GM13977 (cell line): ENCODE measurements at regions not wholly inside any gene's neighbourhood (a gene's known extent, or its start where the extent isn't known, plus 50 kb on each side); places are given as distances from the start of the nearest gene placed in this dataset.

Experiments used
- DNase-seq: peaks from one replicate; pipeline ENCODE4 v3.0.0; 2012; ENCODE audit warnings: low spot score
- in situ Hi-C: fragments of 300-500 bp; cut with MboI; formaldehyde crosslinking; loops from one replicate; pipeline ENCODE4 v1.12.0; 2022; ENCODE audit warnings: low sequenced_read_pairs, low pct_unique_long_range_greater_than_20kb, mixed read lengths, inconsistent platforms; ENCODE audit not compliant: unreplicated experiment
- TF ChIP-seq, protein P1 (sequence below): IDR thresholded peaks from 2 replicates; pipeline ENCODE4 v1.5.1; 2012; ENCODE audit warnings: mild to moderate bottlenecking, control low read depth; ENCODE audit not compliant: insufficient read depth; ENCODE audit errors: extremely low read depth, missing control alignments

GRCh38 chr22:49565516-49565855, 262.2 kb downstream of the BRD1 start:
- in situ Hi-C loops, result no loop called here
- TF ChIP-seq, protein P1, sequence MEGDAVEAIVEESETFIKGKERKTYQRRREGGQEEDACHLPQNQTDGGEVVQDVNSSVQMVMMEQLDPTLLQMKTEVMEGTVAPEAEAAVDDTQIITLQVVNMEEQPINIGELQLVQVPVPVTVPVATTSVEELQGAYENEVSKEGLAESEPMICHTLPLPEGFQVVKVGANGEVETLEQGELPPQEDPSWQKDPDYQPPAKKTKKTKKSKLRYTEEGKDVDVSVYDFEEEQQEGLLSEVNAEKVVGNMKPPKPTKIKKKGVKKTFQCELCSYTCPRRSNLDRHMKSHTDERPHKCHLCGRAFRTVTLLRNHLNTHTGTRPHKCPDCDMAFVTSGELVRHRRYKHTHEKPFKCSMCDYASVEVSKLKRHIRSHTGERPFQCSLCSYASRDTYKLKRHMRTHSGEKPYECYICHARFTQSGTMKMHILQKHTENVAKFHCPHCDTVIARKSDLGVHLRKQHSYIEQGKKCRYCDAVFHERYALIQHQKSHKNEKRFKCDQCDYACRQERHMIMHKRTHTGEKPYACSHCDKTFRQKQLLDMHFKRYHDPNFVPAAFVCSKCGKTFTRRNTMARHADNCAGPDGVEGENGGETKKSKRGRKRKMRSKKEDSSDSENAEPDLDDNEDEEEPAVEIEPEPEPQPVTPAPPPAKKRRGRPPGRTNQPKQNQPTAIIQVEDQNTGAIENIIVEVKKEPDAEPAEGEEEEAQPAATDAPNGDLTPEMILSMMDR, result no peak
- DNase-seq, result no peak

DNA sequence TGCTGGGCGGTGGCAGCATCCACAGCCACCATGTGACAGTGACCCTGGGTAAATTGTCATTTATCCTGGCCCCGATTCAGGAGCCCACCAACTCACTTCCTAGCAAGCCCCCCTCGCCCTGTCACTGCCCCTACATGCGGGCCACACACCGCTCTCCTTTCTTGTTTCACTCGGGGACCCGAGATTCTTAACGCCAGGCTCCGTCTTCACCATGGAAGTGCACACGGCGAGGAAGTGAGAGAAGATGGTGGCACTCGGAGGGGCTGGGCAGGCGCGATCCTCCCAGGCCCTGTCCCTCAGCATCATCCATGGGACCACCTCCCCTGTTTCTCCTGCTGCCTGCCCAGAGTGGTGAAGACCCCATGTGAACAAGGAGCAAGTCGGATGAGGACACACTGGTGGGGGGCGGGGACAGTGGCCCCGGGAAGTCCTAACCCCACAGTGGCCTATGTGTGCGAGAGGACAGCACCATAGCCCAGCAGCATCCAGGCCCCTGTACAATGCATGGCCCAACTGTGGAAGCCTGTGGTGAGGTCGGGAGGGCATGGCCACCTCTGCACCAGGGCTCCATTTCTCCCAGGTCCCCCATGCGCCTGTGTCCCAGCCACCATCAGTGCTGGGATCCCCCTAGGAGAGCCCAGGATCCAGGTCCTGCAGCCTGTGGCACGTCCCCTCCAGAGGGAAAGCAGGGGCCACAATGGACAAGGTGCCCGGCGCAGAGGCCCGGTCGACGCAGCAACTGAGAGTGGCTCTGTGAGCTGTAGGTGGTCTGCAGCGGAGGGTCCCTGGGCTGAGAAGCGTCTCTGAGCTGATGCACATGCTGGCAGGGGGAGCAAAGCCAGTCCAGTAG, 262.8 kb downstream of the BRD1 start:
- TF ChIP-seq, protein P1, result no peak
- in situ Hi-C loops, result no loop called here
- no peak for DNase-seq

DNA sequence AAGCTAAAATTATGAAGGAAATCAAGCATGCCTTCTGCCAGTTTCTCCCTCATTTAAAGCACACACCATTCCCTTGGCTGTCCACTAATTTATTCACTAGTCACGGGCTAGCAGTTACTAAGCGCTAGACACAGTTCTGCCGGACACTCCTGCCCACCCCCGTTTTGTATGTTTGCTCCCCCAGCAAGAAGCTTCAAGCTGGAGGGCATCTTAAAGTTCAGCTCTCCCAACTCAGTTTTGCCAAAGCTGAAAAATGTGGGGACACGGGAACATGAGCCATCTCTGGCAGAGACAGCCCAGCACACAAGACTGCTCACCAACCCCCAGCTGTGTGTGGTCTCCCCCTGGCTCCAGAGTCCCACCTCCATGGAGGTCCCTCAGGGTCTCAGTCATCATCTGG, 263.6 kb downstream of the BRD1 start:
- no peak for DNase-seq
- in situ Hi-C loops, result no loop called here
- TF ChIP-seq, protein P1, result no peak

DNA sequence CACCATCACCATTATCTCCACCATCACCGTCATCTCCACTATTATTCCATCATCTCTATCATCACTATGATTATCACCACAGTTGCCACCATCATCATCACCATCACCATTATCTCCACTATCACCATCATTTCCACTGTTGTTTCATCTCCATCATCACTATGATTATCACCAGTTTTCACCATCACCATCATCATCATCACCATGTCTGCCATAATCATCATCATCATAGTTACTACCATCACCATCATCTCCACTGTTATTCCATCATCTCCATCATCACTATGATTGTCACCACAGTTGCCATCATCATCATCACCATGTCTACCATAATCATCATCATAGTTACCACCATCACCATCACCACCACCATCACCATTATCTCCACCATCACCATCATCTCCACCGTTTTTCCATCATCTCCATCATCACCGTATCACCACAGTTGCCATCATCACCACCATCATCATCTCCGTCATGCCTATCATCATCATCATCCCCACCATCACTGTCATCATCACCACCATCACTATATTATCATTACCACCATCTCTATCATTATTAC, 264.9 kb downstream of the BRD1 start:
- TF ChIP-seq, protein P1, result no peak
- in situ Hi-C loops, result no loop called here
- DNase-seq, result no peak

GRCh38 chr22:49561976-49562375, 265.7 kb downstream of the BRD1 start:
- in situ Hi-C loops, result no loop called here
- TF ChIP-seq, protein P1, result no peak
- DNase-seq, result no peak

- no peak for DNase-seq
- in situ Hi-C loops, result no loop called here
- TF ChIP-seq, protein P1, result no peak
These were observed 266.3 kb downstream of the BRD1 start for GRCh38 chr22:49561338-49561737.
